GM19043 (cell line): ENCODE measurements at regions not wholly inside any gene's neighbourhood (a gene's known extent, or its start where the extent isn't known, plus 50 kb on each side); places are given as distances from the start of the nearest gene placed in this dataset.
"Not testable (repeated sequence)": the region's sequence is repeated elsewhere in the genome, so short reads cannot be mapped to it uniquely, and the experiment has no call there.

Experiments used
- ATAC-seq: cut with Tn5 transposase; IDR thresholded peaks from one replicate; pipeline ENCODE4 v1.9.1; 2021; ENCODE audit warnings: low read depth; ENCODE audit not compliant: unreplicated experiment

DNA sequence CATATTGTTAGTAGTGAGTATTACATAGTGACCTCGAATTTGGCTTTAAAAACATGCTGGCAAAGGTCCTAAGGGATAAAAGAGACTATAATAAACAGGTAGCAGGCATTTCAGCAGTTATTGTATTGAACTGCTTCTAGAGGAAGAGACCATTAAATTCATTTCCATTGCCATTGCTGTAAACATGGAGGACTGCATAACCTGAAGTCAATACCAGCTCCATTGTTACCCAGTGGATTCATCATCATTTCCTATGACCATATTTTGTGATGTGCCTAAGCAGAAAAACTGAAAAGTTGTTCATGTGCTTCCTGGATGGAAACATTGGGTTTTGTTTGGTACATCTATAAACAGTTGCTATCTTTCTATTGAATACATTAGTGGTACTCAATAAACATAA lies 482.5 kb upstream of the UBE2E2 start:
- no peak for ATAC-seq

DNA sequence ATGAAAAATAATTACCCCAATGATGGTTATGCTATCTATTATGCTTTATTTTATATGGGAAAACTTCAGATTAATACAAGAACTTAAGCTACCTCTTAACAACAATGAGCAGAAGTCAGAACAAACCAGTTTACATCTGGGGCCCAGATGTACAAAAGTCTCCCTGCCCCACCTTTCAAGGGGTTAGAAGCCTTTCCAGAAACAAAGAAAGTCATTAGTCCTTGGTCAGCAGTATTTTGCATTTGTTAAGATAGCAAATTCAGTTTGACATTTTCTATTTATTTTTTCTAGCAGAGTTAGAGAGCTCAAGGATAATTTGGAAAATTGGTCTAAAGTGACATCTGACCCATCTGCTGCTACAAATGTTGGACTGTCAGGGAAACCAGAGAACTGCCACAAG lies 478.7 kb upstream of the UBE2E2 start:
- ATAC-seq: no peak

DNA sequence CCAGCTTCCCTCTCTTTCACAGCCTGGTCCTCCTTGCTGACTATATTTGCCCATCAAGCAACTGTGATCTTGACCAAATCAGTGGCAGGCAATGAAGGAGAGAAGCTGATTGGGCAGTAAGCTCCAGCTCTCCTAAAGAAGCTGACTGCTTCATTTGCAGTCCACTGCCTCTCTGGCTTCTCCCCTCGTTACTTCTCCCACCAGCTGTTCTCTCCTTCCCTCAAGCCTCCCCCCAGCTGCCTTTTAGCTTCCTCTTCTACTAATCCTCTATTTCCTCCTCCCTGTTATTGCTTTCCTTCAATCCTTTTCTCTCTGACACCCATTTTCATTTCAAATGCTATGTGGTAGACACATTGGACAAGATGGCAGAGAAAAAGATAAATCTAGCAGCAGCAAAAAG lies 474.7 kb upstream of the UBE2E2 start:
- ATAC-seq: no peak

DNA sequence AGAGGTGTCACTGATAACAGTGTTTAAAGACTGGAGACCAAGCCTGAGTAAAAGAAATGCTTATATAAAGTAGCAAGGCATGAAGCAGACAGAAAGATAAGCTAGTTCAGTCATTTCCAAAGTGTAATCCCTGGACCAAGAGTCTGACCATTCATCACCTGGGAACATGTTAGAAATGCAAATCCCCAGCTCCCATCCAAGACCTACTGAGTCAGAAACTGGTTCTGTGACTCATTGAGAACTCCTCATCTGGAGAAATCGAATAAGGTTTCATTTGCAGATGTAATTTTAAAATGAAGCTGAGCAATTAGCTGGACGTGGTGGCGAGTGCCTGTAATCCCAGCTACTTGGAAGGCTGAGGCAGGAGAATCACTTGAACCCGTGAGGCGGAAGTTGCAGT lies 473.9 kb upstream of the UBE2E2 start:
- no peak for ATAC-seq

DNA sequence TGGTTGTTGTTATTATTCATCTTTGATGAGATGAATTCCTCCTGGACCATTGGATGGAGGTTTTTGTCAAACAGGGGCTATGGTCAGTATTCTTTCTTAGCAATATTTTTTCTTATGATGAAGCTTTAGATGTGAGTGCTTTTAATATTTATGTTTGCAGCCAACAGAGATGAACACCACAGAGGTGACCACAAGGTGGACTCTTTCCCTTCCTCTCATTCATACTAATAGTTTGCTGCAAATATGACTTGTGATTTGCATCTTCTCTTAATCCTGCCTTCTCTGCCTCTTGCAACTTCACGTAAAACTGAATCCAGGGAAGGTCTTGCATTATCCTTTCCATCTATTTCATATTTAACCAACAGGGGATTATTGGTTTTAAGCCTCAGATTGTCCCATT lies 473.1 kb upstream of the UBE2E2 start:
- no peak for ATAC-seq

DNA sequence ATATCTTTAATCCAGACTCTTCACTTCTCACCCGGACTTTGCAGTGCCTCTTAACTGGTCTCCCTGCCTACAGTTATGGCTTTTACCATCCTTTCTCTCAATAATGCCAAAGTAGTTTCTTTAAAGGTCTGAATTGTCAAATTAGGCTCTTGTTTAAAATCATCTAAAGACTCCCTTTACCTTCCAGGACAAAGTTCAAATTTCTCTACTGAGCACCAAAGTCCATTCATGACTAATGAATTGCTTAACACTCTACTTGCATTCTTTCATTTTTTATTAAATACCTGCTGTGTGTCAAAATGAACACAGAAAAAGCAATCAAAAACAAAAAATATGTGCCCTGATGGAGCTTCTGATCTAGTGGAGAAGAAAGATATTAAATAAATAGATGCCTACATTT lies 472.4 kb upstream of the UBE2E2 start:
- no peak for ATAC-seq

DNA sequence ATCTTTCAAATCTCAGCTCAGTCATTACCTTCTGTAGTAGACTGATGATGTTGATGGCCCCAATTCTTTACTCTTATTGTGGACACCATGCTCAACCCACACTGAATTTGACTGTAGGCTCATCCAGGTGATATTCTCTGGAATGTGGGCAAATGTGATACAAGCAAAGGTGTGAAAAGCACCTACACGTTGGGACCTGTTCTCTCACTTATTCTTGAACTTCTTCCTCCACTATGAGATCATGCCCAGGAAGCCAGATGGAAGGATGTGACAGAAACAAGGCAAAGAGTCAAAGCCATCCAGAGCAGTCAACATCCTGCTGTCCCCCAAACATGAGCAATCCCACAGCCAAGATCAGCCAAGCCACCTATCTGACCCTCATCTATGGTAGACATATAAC lies 471.2 kb upstream of the UBE2E2 start:
- no peak for ATAC-seq

DNA sequence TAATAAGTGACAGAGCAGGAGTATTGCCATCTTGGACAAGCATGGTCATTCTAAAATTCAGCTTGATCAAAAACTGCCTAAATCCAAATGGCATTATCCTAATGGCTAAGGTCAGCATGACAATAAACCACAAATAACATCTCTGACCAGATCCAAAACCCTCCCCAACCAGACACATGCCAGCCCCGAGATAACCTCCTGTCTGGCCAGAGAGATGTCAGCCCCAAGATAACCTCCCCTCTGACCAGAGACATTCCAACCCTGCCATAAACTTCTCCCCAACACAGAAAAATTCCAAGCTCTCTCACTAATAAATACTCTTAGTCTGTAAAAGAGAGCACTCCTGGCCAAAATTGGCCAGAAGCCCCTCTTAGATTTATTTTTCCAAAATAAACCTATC lies 470.5 kb upstream of the UBE2E2 start:
- no peak for ATAC-seq

DNA sequence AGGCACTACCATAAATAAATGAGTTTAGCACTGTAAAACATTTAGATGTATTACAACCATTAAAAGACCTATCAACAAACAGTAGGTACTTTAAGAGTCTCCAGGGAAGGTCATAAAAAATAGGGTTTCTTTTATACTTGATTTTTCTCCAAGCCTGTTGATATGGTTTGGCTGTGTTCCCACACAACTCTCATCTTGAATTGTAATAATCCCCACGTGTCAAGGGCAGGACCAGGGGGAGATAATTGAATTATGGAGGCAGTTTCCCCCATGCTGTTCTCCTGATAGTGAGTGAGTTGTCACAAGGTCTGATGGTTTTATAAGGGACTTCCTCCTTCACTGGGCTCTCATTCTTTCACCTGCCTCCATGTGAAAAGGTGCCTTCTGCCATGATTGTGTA lies 468.9 kb upstream of the UBE2E2 start:
- ATAC-seq: no peak

DNA sequence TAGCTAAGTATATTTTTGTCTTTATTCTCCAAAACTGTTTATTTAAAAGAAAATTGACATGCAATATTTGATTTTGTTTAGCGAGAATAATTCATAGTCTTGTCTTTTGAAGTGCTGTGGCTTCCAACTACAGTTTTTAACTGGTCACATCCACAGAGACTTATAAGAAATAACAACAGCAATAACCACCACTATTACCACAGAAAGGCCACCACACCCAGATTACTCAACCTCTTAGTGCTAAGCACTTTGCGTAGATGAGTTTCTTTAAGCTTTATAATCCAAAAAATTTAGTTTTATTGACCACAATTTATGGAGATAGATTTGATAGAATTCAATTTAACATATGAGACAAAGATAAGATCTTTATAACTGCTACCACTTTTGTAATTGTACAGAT lies 468.4 kb upstream of the UBE2E2 start:
- no peak for ATAC-seq

DNA sequence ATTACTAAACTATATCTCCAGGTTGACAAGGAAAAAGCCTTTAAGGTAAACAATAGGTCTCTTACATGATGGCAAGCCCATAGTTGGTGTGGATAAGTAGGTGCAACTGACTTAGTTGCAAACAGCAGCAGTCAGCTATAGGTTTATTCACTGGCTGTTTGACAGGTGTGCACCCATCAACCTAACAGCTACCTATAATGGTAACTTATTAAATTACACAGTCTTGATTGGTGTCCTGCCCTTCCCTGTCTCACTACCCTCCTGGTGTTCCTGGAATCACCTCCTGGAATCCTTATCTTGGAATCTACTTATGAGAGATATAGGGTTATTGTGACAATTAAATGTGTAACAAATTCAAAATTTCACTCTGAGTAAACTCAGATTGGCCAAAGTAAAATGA lies 467.8 kb upstream of the UBE2E2 start:
- no peak for ATAC-seq

DNA sequence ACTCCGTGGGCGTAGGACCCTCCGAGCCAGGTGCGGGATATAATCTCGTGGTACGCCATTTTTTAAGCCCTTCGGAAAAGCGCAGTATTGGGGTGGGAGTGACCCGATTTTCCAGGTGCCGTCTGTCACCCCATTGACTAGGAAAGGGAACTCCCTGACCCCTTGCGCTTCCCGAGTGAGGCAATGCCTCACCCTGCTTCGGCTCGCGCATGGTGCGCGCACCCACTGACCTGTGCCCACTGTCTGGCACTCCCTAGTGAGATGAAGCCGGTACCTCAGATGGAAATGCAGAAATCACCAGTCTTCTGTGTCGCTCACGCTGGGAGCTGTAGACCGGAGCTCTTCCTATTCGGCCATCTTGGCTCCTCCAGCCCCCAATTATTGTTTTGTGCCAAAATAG lies 459.7 kb upstream of the UBE2E2 start:
- not testable (repeated sequence) for ATAC-seq

DNA sequence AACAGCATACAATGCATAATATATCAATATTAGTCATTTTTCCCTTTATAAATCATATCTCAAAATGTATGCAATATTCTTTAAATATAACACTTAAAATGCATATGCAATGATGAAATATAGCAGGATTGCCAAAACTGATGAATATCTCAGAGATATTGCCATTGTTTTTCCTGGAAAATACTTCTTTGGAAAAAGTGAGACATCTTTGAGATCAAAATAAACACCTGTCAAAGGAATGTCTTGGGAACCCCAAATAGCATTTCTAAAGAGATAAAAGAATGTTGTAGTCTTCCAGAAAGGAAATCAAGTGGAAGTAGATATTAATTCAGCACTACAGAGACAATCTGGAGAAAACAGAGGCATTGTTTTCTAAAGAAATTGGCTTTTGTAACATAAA lies 457.8 kb upstream of the UBE2E2 start:
- ATAC-seq: no peak

DNA sequence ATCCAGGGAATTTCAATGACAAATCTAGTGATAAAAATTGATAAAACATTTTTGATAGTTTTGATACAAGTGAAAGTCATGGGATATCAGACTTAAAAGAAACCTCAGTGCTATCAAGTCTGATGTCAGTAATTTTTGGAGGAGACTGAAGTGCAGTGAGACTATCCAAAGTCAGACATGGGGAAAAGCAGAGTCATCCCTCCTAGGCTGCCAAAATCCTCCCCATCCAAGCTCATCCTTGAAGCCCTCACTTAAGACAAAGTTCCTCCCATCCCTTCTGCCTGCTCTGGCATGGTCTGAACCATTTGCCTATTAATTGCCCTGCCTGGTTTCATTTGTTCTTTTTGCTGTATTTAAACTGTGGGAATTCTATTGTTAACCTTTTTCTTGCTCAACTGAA lies 456.9 kb upstream of the UBE2E2 start:
- ATAC-seq: no peak

DNA sequence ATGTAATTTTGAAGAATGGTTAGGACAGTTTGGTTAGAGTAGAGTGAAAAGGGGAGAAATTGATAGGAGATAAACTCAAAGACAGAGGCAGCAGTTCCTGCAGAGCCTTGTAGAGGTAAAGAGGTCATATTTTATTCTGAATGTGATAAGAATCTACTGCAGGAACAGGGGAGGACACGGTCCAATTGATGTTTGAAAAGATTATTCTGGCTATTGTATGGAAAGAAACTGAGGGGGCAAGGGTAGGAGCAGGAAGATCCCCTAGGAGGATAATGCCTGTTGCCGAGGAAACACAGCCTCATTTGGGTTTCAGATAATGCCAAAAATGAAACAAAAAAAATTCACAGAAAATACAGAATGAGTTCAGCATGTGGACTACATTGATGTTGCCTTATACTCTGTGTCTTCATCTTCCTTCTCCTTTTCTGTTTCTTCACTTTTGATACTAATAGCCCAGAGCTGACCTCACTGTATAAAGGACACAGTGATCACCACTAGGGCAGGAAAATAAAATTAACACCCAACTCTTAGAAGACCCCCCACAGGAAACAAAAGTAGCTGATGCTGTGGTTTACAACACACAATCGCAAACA lies 454.6 kb upstream of the UBE2E2 start:
- ATAC-seq: no peak

DNA sequence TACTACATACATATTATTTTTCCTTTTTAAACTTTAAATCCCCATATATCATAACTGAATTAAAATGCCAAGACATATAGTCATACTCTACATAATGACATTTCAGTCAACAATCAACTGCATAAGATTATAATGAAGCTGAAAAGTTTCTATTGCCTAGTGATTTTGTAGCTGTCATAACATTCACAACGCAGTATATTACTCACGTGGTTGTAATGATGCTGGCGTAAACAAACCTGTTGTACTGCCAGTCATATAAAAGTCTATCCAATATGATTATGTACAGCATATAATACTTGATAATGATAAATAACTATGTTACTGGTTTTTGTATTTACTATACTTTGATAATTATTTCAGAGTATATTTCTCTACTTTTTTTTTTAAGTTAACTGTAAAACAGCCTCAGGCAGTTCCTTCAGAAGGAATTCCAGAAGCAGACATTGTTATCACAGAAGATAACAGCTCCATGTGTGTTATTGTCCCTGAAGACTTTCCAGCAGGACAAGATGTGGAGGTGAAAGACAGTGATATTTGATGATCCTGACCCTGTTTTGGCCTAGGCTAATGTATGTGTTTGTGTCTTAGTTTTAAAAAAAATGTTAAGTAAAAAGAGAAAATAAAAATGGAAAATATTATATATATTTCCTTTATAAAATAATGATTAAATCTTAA lies 443.4 kb upstream of the UBE2E2 start:
- no peak for ATAC-seq

DNA sequence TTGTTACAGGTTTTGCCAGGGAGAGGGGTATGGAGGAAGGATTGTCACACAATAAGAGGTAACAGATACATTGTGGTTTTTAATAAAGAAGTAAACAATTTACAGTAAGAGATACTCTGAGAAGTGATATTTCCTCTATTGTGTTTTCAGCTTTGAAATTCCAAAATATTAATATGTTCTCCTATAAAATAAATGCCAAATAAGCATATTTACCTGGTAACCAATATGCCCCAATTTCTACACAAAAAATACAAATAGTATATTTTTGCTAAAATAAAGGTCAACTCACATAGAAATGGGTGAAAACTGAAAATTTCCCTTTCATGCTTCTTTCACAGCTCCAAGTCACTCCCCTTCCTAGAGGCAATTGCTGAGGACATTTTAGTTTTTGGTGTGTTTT lies 437.4 kb upstream of the UBE2E2 start:
- ATAC-seq: no peak

DNA sequence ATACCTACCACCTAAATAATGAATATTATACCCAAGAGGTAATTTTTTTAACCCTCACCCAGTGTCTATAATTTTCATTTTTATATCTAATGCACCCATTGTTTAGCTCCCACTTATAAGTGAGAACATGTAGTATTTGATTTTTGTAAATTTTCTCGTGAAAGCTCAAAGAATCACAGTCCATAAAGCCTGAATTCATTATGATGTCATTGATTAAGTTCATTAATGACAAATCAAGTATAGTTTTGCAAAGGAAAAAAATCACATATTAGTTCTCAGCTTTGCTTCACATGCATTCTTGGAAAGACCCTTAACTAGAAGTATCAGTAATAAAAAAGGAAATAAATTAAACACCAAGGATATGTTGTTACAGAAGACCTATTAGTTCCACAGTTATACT lies 425.3 kb upstream of the UBE2E2 start:
- ATAC-seq: no peak

DNA sequence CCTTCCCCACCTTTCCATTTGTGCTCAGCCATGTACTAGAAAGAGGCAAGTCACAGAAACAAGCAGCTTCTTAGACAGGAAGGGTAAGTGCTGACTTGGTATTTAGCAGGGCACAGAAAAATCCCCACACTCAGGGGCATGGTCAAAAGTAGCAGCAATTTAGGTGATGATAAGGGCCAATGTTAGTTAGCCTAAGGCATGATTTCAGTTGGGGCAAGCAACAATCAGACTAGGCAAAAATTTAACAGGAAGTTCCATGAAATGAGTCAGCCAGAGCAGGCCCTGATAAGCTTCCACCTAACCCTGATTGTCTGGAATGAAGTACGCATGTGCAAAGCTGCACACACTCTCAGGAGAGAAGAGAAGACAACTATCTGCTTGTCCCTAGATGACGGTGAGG lies 423.4 kb upstream of the UBE2E2 start:
- ATAC-seq: no peak

DNA sequence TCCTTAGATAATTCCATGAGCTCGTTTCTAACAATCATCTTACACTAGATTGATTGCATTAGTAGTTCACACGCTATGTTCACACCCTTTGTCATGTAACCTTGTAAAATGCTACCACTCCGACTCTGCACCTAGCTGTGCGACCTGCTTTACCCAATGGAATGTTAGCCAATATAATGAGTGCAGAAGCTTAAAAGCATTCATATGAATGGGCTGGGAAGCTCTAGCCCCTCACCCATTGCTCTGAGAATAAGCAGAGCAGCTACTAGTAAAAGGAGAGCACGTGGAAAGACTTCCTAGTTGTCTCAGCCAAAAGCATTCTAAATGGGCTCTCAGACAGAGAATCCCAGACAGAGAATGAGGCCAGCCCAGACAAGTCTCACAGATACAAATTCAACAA lies 410.6 kb upstream of the UBE2E2 start:
- no peak for ATAC-seq

DNA sequence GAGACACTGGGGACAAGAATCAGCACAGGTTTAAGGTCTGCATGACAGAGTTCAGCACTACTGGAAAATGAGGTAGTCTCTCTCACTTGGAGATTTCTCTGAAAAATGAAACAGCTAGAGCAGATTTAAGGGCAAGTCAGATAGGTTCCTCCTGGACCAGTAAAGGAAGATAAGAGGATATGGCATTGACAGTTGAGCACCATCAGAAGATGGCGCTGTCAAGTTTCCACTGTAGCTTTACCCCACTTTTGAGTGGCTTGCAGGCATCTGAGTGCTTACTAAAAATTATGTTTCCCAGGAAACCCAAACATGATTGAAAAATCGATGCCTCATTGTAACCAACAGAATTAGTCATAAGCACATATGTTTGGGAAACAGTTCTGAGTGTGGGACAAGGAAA lies 407.2 kb upstream of the UBE2E2 start:
- ATAC-seq: no peak

DNA sequence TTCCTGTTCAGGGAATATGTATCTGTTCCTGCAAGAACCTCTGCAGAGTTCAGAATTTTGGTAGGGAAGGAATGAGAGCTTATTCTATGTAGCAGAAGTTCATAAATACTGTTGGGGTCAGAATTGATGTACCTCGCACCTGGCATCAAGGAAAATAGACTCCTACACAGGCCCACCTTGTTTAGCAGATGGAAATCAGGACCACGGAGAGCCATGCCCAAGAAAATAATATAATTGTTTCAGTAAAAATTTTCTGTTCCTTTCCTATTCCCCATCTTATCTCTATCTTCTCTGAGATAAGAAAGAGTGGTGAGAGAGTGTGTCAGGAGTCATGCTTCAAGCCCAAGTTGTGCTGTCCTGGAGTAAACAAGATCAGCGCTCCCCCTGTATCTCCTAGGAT lies 404.7 kb upstream of the UBE2E2 start:
- ATAC-seq: no peak

DNA sequence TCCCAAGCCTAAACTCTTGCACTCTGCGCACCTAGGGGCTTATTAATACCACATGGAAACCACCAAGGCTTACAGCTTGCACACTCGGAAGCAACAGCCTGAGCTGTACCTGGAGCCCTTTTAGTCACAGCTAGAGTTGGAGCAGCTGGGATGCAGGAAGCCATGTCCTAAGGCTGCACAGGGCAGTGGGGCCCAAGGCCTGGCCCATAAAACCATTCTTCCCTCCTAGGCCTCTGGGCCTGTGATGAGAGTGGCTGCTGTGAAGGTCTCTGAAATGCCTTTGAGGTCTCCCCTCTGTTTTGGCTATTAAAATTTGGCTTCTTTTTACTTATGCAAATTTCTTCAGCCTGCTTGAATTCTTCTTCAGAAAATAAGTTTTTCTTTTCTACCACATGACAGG lies 383.9 kb upstream of the UBE2E2 start:
- ATAC-seq: no peak
